Activated T-helper 1 cell treated with anti-CD3 and anti-CD28 coated beads, Interleukin-2, amount 50 U/mL, for 16 hours (primary cell): ENCODE measurements at regions not wholly inside any gene's neighbourhood (a gene's known extent, or its start where the extent isn't known, plus 50 kb on each side); places are given as distances from the start of the nearest gene placed in this dataset.
"Not testable (repeated sequence)": the region's sequence is repeated elsewhere in the genome, so short reads cannot be mapped to it uniquely, and the experiment has no call there.

Source experiments
- DNase-seq, 2 donors: peaks; one replicate each; pipeline ENCODE4 v3.0.0-alpha.2; 2020; ENCODE audit warnings: low read depth in 1 of 2, low spot score in 1 of 2

DNA sequence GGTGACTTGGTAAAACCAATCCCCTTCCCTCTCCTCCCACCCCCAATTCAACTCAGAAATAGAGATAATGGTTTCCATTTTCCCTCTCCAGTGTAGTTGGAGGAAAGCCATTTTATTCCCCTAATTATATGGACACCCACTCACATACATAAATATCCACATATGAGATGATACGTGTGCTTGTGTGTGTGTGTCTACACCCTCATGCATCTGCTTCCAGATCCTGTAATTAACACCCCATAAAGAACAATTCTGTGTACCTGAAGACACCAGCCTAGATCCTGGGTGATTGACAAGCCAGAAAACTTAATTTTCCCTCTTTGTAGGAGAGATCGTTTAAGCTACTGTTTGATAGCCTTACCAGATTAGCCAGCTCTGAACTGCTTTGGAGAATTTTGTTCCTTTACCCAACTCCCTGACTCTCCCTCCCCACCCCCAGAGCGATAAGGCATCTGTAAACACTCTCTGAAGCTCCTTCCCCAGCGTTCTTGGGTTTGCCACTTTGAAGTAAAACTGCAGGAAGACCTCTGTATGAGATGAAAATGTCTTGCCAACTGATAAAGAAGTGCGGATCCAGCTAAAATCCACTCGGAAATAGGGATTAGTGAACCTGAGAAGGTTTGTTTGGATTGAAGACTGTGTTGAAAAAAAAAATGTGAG, 175.7 kb downstream of the RGS9 start:
- no peak for DNase-seq

DNA sequence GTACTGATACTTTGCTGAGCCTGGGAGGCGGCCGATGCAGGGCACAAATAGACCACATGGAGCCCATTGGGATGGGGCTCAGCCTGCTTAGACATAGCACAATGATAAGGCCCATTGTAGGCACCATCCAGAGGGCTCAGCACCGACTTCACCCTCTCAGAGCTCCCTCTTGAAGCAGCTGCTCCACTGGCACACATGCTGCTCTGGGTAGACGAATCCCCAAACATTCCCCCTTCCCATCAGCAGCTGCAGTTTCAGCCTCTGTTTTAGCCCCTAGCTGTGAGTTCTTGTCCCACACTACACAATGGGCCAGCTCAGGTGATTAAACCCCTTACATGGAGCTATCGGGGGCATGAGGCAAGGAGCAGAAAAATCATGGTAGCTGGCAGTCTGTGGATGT, 174.1 kb downstream of the RGS9 start:
- no peak for DNase-seq

DNA sequence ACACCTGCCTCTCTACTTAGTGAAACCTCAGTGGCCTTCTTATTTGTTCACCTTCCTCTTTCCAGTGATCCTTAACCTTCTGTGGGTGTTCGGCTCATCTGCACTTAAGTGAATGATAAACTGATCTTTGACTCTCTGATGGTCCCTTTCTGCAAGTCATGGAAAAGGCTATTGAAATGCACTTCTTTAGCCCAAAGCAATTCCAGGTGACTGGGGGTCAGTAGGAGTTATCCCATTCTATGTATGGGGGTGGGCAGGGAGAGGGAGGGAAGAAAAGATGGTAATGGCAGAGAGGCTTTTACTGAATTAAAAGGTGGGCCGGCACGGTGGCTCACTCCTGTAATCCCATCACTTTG, 170.8 kb downstream of the RGS9 start:
- DNase-seq, result no peak

DNA sequence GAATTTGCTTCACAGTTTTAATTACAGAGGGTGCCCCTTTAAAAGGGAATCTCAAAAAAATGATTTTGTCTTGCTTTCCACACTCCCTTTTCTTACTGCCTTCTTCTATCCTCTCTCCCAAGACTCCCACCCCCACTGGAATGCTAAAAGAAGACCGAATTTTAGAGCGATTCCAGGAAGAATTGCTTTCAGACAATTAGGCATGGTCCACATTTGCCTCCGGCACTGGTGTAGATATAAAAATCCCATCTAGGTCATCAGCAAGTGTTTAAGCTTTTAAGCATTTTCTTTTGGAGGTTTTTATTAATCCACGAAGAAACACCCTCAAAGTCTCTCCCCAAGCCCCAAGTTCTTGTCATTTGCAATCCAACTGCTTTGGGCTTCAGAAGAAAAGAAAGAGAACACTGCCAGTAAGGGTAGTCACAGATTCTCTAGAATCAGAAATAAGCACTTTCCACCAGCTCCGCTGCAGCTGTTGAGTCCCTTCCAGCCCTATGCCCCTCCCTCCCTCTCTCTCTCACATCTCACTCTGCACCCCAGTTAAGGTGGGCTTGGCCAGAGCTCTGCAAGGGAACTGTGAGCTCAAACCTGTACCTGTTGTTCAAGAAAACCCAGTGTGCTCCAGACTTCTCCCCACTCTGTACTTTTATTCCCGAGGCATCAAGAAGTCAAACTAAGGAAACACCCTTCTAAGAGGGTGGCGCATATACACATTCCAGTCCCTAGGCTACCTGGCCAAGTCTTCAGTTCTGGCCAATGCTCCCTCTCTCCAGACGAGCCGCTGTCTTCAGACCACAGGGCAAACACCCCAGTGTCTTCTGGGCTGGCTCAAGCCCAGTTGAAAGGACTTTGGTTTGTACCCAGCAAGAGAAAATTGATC, 170.2 kb downstream of the RGS9 start:
- no peak for DNase-seq

DNA sequence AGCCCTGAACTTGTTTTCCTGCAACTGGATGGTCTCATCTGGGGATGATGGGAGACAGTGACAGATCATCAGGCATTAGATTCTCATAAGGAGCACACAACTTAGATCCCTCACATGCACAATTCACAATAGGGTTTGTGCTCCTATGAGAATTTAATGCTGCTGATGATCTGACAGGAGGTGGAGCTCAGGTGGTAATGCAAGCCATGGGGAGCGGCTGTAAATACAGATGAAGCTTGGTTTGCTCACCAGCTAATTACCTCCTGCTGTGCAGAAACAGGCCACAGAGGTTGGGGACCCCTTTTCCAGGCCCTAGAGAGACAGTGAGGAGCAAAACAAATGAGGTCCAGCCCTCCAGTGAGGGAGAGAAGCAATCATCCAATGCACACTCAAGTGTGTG, 168.6 kb downstream of the RGS9 start:
- no peak for DNase-seq

DNA sequence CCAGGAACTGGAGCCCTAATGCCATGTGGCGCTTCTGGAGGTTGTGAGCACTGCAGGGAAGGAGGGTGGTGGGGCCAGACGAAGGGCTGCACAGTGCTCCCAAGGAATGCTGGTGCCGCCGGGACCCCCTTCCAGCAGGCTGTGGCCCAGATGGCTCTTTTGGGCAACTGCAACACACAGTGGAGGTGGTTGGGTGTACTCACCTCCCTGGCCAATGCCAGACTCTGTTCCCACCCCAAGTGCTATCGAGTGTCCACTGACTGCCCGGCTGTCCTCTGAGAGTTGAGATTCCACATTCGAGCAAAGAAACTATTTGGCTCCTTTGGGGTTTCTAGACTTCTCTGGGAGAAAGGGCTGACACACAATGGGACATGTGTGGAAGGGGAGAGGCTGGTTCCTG, 167.9 kb downstream of the RGS9 start:
- no peak for DNase-seq

DNA sequence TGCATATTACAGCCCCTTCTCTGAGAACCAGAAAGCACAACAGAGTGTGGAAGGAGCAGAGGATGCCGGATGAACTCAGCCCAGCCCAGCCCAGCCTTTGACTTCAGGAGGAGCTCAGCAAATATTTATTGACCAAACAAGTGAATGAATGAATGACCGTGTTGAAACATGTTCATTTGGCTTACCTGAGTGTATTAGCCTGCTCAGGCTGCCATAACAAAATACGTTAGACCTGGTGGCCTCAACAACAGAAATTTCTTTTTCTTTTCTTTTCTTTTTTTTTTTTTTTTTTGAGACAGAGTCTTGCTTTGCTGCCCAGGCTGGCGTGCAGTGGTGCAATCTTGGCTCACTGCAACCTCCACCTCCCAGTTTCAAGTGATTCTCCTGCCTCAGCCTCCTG, 164.7 kb downstream of the RGS9 start:
- DNase-seq, result not testable (repeated sequence)

DNA sequence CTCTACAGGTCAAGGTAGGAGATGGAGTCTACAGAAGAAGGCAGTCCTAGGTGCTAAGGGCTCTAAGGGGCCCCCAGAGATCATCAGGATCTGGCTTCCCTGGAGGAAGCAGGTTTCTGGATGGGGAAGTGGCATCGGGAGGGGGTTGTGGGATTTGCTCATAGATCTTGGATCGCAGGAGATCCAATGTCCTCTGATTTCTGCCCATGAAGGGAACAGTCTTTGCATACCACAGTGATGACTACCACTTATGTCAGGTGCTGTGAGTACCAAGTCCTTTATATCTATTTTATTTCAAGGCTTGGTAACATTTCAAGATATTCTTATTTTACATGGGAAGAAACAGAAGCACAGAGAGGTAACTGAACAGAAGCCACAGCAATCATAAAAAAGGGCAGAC, 164.0 kb downstream of the RGS9 start:
- DNase-seq, result no peak

DNA sequence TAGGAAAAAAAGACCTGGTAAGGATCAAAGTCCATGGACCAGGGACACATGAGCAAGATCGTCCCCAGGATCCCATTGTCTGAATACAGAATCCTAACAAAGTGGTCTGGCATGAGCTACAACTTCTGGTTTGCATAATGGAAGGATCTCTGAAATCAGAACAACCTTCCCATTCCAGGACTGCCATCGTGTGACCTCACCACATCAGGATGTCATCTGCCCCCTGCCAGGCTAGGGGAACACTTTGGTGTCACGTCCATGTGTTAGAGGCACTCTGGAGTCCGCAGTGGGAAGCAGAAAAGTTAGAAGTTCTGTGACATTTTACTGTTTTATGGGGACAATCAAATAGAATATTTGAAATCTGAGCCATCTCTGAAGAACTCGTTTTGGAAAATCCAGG, 160.7 kb downstream of the RGS9 start:
- DNase-seq, result no peak

DNA sequence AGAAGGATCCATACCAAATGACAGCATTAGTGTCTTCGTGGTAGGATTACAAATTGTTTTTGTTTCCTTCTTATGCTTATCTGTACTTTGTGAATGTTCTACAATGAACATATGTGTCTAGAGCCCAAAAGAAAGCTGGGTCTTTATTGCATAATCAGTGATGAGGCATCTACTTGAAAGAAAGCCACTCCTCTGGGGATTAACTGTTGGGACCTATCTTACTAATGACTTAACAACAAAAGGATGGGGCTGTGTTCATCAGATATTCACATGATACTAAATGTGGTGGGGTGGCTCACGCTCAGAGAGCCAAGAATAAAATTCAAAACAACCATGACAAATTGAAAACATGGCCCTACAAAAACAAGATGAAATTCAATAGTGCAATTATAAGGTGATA, 160.2 kb downstream of the RGS9 start:
- no peak for DNase-seq

DNA sequence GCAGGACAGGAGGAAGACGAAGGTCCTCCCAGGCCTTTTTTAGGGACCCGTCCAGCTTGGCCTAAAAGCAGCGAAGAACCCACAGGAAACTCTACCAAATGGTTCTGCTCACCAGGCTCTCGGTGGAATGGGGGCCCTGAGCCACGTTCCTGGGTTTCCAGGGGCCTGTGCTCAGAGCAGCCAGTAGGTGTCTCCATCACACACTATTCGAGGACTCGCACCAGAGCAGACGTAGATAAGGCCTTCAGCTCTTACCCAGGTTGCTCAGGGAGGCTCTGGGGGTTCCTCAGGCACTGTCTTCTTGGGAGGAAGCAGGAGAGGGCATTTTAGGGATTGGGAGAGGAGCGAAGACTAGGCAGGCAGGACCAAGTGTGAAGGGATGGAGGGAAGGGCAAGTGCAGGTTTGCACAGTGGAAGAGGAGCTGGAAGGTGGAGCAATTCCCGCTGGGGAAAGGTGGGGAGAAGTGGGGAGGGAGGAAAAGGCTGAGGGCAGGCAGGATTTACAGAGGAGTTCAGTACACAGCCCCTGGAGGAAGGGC, 157.1 kb downstream of the RGS9 start:
- DNase-seq, result peak; percentile 12 to 16

DNA sequence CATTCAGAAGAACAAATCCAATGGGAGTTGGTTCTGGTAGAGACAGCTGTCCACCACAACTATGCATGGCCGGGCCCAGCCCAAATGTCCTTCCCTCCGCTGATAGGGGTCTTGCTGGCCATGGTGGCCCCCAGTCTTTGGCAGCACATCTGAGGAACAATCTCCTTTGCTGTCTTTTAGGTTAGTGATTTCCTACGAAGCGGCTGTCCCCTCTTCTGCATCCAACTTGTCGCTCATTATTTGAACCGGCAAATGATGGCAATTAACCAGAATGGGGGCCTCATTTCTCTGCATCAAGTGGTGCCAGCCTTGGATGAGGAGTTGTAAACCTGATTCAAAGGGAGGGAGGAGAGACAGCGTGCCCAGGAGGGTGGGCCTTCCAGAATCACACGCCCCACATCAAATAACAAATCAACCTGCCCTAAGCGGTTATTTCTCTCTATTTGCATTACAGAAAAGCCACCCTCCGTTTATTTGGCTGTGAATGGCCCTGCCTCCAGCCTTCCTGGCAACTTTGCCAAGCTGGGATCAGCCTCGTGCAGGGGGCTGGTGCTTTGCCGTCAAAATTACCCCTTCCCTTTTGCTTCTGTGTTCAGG, 156.5 kb downstream of the RGS9 start:
- DNase-seq, result no peak

DNA sequence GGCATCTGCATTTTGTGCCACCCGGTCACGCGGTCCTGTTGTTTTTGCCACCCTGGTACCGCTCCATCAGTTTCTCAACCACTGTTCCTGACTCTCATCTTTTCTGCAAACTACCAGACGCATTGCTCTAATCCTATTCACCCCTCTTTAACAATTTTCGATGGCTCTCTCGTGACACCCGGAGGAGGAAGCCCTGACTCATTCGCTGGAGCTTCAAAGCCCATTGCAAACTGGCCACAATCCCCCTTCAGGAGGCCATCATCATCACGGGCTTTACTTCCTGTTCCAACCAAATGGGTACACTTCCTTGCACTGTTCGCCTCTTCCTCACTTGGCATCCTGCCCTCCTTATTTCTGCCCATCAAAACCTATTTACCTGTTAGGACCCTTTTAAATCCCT, 155.3 kb downstream of the RGS9 start:
- DNase-seq, result no peak

DNA sequence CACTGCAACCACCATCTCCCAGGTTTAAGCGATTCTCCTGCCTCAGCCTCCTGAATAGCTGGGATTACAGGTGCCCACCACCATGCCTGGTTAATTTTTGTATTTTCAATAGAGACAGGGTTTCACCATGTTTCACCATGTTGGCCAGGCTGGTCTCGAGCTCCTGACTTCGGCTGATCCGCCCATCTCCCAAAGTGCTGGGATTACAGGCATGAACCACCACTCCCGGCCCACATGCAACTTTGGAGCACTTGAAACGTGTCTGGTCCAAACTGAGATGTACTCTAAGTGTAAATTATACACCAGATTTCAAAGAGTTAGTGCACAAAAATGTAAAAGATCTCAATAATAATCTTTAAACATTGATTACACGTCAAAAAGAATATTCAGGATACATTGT, 154.1 kb downstream of the RGS9 start:
- not testable (repeated sequence) for DNase-seq

DNA sequence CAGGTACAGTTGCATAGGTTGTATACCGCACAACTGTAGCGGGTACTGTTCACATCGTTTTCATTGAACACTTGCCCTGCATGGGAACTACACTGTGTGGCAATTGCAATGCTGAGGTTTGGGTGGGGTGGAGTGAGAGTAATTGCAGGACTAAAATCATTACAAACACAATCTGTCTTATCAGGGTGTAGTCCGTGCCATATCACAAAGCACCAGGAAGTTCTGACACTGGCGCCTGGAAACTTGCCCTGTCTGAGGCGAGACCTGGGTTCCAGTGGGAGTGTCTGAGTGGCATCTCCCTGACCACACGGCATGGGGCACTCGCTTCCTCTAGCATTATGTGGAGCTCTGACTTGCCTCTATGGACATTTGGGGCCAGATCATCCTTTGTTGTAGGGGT, 153.4 kb downstream of the RGS9 start:
- no peak for DNase-seq

DNA sequence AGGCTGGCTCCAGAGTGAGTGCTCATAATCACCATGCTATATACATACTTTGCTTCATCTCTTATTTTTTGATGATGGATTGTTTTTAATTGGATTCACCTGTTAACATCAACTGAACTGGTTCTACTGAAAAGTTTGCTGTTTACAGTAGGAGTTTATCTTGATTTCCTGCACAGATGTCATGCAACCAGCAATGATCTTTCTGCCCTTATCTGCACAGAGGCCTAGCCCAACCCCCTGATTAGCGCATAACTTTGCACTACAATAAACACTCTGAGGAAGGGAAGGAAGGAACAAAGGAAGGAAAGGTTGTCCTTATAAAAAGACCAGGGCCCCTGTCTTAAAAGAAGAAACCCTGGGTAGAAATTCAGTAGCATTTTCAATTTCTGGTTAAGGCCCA, 152.9 kb downstream of the RGS9 start:
- DNase-seq, result no peak

DNA sequence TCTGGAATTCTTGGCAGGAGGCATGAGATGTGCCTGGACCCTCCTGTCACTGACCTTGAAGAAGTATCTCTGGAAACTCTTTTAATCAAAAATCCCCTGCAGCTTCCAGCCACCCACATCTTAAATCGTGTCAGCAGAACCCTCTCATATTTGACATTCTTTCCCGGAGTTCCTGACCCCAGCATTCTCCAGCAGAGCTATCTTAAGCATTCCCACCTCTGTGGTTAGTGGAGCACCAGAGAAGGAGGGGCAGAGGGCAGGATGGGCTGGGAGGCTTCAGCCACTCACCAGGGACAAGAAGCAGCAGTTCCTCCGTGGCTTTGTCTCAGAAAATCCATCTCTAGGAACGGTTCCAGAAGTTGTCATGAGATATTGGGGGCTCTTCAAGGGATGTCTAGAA, 149.9 kb downstream of the RGS9 start:
- no peak for DNase-seq

DNA sequence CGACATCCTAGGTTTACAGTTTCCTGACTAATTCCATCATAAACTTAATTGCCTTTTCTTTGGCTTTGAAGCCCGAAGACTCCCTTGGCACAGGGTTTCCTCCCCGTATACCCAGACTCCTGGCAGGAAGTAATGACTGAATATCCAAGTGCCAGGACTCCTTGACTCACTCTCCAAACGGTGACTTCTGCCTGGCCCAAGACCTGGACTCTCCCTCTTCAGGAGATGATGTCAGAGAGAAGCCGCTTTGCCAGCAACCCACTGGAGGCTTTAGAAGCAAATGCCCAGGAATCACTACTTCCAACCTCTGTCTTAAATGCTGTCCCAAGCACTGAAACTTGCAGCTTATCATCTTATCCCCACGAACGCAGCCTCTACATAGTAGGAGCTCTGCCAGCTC, 146.5 kb downstream of the RGS9 start:
- no peak for DNase-seq

DNA sequence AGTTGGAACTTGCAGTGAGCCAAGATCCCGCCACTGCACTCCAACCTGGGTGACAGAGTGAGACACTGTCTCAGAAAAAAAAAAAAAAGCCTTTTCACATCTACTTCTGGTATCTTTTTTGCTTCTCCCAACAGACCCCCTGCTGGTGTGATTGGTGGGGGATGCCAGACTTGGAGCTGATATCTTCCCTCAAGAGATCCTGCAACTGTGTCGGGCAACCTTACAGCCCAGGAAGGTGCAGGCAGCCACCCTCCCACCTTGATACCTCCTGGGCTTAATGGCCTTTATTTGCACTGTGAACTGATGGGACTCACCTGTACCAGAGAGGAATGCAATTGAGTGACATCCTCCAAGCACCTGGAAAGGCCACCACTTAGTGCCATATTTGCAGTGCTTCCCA, 142.3 kb downstream of the RGS9 start:
- DNase-seq, result no peak

DNA sequence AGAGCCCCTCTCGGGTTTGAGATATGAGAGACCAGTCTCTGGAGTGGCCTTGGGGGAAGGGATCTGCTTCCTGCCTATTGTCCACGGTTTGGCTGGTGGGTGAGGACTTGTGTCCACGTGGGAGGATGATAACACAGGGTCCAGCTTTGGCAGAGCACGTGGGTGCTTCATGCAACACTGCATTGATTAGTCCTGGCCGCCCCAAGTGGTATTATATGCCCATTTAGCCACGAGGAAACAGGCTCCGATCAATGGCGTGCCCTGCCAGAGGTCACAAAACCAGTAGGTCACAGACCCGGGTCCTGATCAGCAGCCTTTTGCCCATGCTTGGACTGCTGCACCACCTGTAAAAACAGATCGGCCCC, 141.6 kb downstream of the RGS9 start:
- no peak for DNase-seq

DNA sequence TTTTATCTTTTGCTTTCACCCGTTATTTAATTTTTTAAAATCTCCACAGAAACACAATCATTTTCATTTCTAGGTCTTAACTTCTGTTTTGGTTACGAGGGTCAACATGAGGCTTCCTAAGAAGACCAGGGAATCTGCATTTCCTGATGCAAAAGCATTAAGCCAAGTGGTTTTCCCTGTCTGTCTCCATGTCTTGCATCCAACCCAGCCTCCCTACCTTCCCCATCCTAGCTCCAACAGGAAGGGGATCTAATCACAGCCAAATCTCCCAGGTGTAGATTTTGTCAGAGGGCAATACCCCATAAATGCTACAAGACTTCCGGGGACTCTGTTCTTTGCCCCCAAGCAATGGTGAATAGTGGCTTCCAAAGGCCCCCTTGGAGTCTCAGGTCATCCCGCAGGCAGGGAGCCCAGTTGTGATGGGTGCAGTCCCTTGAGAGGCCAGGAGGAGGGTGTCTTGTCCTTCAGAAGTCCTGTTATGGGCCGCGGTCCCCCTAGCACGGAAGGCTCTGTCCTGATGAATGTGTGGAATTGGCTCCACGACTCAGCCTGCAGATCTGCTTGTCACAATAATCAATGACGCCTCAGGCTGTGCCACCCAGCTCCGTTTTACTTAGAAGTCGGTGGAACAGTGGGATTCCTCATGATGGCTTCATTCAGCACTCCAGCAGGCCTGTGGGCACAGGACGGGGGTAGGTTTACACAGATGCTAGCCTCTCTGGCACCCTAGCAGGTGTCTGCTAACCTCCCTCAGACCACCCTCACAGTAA, 141.1 kb downstream of the RGS9 start:
- no peak for DNase-seq

DNA sequence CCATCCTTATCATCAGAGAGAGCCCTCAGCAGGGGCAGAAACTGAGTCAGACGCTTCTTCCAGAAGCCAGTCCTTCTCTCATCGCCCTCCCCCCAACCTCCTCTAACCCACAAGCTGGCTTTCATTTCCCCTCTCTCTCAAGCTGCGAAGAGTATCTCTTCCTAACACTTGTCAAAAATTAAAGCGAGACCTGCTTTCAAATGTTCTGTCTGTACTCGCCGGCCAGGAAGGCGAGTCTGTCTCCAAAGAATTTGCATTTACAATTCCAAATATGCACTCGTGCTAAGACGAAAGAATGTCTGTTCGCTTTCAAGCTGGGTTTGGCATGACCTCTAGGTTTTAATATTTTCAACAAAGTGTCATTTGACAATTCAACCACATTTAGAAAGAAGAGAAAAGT, 140.4 kb downstream of the RGS9 start:
- no peak for DNase-seq
